ENCODE measurements at regions not wholly inside any gene's neighbourhood (a gene's known extent, or its start where the extent isn't known, plus 50 kb on each side); places are given as distances from the start of the nearest gene placed in this dataset.

DNA sequence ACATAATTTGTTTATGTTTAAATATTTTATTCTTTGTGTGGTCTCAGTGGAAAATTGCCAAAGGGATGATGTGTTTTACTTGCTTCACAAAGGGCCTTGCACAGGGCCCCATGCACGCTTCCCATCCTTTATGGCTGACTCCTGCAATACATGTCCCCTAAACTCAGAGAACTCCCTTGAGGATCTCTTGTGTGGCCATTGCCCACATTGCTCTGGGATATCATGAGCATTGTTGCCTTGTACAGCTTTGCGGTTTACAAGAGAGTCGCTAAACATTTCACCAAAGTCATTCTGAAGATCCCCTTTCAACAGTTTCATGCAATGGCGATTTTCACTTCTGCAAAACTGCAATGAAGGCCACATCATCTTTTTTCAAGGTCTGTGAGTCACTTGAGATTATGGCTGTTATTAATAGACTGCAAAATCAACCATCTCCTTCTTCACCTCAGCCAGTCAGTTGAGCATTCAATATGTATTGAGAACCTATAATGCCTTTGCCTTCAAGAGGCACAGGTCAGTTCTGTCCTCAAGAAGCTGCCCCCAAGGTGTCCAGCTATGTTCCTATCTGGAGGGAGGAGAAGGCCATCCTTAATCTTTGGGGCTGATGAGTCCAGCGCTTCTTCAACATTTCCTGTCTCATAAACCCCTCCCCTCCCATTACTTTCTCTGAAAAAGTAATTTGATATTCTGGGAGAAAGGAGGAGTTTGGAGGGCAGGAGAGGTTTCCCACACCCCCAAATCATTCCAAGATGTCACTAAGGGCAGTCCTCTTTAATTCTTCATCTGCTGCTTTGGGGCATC, 108.1 kb downstream of the CCDC71L start:
- H3K27me3 ChIP-seq (ENCODE audit: insufficient read depth, low read depth, severe bottlenecking), result no peaks in the 10 kb centered on the region
- no peaks in the 10 kb centered on the region for H3K36me3 ChIP-seq
- DNase-seq, result no peak
- no peak overlapping the region for H3K4me3 ChIP-seq (ENCODE audit: low read depth, low read length)
- TF ChIP-seq, protein P1, sequence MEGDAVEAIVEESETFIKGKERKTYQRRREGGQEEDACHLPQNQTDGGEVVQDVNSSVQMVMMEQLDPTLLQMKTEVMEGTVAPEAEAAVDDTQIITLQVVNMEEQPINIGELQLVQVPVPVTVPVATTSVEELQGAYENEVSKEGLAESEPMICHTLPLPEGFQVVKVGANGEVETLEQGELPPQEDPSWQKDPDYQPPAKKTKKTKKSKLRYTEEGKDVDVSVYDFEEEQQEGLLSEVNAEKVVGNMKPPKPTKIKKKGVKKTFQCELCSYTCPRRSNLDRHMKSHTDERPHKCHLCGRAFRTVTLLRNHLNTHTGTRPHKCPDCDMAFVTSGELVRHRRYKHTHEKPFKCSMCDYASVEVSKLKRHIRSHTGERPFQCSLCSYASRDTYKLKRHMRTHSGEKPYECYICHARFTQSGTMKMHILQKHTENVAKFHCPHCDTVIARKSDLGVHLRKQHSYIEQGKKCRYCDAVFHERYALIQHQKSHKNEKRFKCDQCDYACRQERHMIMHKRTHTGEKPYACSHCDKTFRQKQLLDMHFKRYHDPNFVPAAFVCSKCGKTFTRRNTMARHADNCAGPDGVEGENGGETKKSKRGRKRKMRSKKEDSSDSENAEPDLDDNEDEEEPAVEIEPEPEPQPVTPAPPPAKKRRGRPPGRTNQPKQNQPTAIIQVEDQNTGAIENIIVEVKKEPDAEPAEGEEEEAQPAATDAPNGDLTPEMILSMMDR (IDR thresholded peaks at IDR 0.05; ENCODE audit: low read depth, low read length), result no peak
- no peak overlapping the region for H3K27ac ChIP-seq
- H3K9me3 ChIP-seq (ENCODE audit: severe bottlenecking), result peaks cover 4% of the 10 kb centered on the region

DNA sequence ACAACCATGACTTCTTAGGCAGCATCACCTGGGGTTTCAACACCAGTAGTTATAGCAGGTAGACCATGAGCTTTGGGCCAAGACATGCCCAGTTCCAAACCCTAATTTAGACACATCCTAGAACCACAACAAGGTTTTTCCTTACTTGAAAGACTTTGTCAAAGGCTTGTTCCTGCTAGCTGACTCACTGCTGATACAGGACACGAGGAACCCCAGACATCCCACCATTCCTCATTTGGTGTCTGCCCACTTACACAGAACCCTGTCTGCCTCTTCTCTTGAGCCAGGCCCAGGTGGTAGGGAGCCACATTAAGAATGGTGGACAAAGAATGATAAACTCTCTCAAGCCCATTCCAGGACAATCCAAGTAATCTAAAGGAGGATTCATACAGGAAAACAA, 109.0 kb downstream of the CCDC71L start:
- Histone ChIP-seq H3K27me3 (ENCODE audit: insufficient read depth, low read depth, severe bottlenecking) (no peaks in the 10 kb centered on the region), H3K4me3 (ENCODE audit: low read depth, low read length) (no peak overlapping the region), H3K36me3 (no peaks in the 10 kb centered on the region), H3K27ac (no peak overlapping the region), H3K9me3 (ENCODE audit: severe bottlenecking) (peaks cover 4% of the 10 kb centered on the region)
- no peak for DNase-seq
- TF ChIP-seq, protein P1 (IDR thresholded peaks at IDR 0.05; ENCODE audit: low read depth, low read length), result no peak

DNA sequence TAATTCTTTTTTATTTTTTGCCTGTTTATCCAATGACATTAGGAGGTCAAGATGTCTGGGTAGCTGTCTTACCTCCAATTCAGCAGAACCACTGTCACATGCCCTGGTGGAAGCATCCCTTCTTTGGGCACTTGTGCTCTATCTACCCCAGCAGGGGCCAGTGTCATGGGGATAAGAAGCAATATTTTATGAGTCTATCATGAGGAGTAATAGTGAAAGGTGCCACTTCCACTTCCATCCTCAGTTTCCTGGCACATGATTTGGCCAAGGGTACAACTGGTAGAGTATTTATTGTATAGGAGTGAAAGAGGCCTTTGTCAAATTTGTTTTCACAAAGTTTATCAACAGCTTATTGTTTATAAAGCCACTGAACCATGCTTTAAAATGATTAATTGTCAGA, 112.5 kb downstream of the CCDC71L start:
- Histone ChIP-seq H3K27me3 (ENCODE audit: insufficient read depth, low read depth, severe bottlenecking) (no peaks in the 10 kb centered on the region), H3K27ac (no peak overlapping the region), H3K36me3 (no peaks in the 10 kb centered on the region), H3K4me3 (ENCODE audit: low read depth, low read length) (no peak overlapping the region), H3K9me3 (ENCODE audit: severe bottlenecking) (no peaks in the 10 kb centered on the region)
- no peak for DNase-seq
- TF ChIP-seq, protein P1 (IDR thresholded peaks at IDR 0.05; ENCODE audit: low read depth, low read length), result no peak

DNA sequence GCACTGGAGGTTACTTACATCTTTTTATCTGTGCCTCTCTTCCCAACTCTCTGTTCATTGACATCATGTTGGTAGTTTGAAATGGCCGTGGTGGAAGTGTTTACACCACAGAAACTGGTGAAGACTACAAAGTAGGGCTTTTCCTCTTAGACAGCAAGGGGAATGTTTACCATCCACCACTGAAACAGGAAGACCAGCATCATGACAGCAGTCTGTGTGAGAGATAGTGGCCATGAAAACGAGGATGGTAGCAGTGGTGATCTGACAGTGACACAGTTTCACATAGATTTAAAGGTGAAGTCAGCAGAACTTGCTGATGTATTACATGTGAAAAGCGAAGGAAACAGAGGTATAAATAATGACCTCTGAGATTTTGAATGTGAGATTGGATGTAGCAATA, 115.7 kb downstream of the CCDC71L start:
- TF ChIP-seq, protein P1 (IDR thresholded peaks at IDR 0.05; ENCODE audit: low read depth, low read length), result no peak
- no peak overlapping the region for H3K4me3 ChIP-seq (ENCODE audit: low read depth, low read length)
- no peaks in the 10 kb centered on the region for H3K36me3 ChIP-seq
- no peaks in the 10 kb centered on the region for H3K27me3 ChIP-seq (ENCODE audit: insufficient read depth, low read depth, severe bottlenecking)
- H3K9me3 ChIP-seq (ENCODE audit: severe bottlenecking), result no peaks in the 10 kb centered on the region
- no peak for DNase-seq
- no peak overlapping the region for H3K27ac ChIP-seq

DNA sequence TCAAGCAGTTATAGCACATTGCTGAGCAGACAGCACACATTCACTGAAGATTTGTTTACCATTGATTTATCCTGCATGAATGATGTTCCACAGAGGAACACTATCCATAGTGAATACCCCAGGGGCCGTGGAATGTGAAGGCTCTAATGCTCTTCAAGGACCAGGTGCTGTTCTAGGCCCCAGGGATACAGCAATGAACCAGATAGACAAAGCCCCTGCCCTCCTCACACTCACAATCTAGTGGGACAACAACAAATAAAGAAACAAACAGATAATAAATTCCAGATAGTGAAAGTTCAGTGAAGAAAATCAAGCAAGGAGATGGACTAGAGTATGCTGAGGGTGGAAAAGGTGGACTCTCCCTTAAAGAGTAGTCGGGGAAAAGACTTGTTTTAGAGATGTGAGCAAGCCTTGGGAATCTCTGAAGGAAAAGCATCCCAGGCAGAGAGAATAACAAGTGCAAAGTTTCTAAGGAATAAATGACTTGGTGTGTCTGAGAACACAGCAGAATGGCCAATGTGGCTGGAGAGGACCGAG, 117.7 kb downstream of the CCDC71L start:
- H3K4me3 ChIP-seq (ENCODE audit: low read depth, low read length), result no peak overlapping the region
- TF ChIP-seq, protein P1 (IDR thresholded peaks at IDR 0.05; ENCODE audit: low read depth, low read length), result no peak
- no peak overlapping the region for H3K27ac ChIP-seq
- no peaks in the 10 kb centered on the region for H3K27me3 ChIP-seq (ENCODE audit: insufficient read depth, low read depth, severe bottlenecking)
- no peaks in the 10 kb centered on the region for H3K9me3 ChIP-seq (ENCODE audit: severe bottlenecking)
- no peaks in the 10 kb centered on the region for H3K36me3 ChIP-seq
- DNase-seq, result no peak

All from WERI-Rb-1 (cell line).